GM21576 (cell line): ENCODE measurements at regions not wholly inside any gene's neighbourhood (a gene's known extent, or its start where the extent isn't known, plus 50 kb on each side); places are given as distances from the start of the nearest gene placed in this dataset.
A peak's percentile ranks its signal among the peaks of the same experiment; 100 is the strongest.

Experiments
- ATAC-seq: cut with Tn5 transposase; IDR thresholded peaks from one replicate; pipeline ENCODE4 v1.9.1; 2021; ENCODE audit warnings: mild to moderate bottlenecking, moderate library complexity; ENCODE audit not compliant: unreplicated experiment

DNA sequence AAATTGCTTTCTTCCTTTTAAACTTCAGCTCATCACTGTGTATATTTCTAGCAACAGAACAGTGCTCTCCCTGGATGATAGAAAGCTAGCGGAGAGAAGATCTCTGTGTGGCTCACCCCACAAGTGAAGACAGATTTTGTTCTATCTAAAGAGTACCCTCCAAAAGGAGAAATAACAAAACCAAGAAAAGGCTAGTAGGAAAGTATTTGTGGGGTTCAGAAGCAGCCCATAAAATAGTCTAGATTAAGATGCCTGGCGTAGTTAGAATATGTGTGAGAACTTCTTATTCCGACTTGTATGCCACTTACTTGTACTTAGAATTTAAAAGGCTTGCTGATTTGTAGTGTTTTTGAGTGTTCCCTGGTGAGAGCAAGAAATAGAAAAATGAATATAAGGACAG, 214.9 kb upstream of the IL12A start:
- no peak for ATAC-seq

DNA sequence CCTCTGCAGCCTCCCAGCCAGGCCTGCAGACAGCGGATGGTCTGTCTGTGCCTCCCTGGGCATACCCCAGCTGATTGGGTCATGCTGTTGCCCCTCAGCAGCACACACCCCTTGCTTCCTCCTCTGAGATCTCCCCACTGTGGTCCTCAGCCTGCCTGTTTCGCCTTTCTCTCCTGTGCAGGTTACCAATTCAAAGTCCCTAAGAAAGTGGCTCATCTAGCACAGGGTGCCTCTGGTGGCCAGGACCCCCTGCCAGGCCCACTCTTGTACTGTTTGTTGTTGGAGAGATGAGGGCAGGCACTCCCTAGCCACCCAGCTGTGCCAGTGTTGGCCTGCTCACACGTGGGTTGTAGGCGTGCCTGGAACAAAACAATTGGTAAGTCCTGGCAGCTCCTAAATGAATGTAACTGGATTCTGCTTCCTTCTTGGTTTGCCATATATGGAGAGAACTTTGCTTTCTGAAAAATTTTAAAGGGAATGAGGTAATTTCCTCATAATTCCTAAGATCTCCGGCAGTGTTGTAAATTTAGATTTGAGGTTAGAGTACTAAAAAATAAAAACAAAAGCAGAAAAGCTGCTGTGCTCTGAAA, 213.2 kb upstream of the IL12A start:
- ATAC-seq = no peak

DNA sequence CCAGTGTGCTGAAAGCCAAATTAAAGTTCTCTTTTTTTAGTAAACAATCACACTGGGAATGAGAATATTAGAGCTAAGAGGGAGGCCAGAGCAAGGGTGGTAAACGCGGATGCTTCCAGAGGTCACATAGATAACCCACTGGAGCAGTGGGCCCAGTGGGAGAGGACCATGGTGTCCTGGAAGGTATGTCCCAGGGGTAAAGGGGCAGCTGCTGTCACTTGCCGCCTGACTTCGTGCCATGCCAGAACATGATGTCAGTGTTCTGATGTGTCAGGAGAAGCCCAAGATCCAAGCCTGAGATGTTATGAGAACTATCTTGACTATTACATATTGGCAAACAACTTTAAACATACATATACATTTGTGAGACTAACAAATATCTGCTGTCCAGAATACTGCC, 211.9 kb upstream of the IL12A start:
- no peak for ATAC-seq

DNA sequence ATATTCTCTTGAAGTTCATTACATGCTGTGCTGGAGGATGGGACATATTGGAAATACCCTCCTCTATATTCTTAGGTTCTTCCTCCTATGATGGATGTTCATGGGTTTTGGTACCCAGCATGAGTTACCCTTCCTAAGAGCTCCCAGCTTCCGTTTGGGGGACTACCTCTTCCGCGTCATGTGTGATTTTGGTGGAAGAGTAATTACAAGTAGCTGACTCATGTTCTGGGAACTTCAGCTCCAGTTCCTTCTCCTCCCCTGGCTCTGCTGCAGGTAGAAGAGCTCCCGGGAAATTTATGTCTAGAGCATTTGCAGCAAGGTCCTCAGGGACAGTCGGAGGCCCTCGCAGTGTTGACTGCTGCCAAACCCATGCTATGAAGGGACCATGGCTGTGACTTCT, 208.8 kb upstream of the IL12A start:
- no peak for ATAC-seq

DNA sequence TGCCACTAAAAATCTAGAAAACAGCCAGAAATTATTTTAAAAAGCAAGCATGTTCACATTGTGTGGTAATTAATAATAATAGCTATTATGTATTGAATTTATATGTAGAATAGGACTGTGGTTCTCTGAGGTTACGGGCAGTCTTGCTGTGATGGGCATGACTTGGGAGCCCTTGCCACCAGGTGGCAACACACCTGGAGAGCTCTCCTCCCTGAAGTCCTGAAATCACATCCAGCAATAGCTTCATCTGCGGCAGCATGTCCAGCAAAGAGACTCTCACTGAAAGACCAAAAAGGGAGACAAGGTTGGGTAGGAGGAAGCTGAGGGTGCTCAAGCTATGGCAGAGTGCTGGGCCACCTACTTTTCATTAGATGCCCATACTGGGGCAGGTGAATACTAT, 206.8 kb upstream of the IL12A start:
- no peak for ATAC-seq

DNA sequence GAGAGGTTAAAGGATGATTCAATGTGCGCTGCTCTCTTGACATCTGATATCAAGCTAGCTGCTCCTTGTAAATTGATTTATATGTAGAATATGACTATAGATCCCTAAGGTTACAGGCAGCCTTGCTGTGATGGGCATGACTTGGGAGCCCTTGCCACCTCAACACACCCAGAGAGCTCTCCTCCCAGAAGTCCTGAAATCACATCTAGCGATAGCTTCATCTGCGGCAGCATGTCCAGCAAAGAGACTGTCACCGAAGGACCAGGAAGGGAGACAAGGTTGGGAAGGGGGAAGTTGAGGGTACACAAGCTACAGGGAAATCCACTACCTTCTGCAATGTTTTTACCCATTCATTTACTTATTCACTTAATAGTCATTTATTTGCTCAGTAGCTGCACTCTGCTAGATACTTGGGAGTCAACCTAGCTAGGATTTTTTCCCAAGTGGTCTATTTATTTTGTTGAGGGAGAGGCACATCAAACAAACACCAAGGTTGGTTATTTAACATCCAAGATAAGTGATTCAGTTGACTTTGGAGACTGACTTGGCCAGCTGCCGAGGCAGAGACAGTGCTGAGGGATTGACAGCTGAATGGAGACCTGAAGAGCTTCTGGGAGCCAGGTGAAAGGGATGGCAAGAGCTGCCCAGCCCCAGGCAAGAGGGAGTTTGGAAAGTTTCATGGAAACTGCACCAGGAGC, 205.8 kb upstream of the IL12A start:
- no peak for ATAC-seq

DNA sequence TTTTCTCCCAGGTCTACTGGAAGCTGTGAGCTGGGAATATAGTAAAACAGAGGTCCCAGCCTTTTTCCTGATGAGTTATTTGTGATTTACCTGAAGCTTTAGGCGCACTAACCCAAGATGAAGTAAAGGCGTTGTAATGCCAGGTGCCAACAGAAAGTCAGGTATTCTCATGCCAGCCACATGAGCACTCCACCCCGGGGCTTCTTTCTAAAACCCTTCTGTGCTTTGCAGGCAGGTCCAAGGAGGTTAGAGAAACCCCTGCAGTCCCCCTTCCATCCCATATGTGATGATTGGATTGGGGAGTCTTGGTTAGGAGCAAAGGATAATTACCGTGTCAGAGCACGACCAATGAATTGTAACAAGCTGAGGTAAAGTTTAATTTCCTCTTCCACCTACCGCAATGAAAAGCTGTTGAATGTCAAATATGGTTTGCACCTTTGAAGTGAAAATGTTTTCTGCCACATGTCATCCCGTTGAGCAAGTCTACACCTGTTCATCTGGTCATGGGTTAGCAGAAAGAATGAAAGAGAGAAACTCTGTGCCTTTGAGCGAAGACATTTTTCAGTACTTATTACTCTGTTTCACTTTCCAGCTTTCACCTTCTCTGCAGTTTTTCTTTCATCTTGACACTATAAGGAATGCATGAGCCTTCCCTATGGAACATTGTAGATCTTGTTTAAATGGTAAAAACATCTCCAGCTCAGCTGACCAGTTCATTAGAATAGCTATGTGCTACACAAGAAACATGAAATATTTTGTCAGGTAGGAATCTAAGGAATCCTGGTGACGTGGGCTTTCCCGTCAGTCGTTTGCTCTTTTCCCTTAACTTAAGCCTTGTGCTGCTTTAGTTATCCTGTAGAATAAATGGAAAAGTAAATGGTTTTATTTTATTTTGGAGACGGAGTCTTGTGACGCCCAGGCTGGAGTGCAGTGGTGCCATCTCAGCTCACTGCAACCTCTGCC, 204.6 kb upstream of the IL12A start:
- ATAC-seq = peak; percentile 82

DNA sequence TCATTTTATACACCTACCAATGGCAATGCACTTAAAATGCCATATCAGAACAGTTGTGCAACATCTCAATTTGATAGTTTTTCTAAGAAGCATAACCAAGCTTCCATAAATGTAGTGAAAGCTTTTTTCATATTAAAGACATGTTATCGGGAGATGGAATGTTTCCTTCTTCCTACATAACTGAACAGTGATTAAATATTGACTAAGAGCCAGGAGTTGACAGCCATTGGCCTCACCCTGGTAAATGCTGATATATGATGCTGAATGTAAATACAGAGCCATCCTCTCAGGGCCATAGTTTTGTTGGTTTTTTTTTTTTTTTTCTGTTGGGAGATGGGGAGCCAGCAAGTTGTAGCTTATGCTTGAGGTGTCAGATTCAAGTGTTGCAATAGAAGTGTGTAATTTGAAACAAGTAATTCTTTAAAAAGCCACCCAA, 203.3 kb upstream of the IL12A start:
- ATAC-seq = no peak

DNA sequence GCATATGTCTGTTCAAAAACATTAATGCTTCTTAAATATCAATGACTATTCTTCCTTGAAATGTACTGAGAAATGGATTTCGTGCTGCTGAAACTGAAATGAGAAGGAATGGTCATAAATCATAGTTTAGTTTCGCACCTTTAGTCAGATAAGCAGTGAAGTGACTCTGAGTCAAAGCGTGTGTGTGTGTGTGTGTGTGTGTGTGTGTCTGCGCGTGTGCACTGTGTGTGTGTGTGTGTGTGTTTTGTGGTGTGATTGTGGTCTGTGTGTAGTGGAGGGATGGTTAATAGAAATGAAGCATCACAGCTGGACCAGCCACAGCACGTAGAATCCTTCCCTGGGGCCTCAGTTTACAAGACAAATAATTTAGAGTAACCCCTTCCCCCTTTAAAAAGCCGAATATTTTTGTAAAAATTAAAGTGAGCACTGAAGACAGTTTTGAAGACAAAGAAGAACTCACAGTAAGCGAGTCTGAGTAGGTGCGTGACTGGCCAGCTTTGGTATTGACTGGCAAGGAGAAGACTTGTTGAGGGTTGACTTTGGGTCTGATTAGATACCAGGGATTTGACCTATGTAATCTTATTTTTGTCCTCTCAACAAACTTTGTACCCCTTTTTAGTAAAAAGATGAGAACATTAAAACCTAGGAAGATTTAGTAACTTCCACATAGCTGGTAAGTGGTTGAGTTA, 202.0 kb upstream of the IL12A start:
- no peak for ATAC-seq

DNA sequence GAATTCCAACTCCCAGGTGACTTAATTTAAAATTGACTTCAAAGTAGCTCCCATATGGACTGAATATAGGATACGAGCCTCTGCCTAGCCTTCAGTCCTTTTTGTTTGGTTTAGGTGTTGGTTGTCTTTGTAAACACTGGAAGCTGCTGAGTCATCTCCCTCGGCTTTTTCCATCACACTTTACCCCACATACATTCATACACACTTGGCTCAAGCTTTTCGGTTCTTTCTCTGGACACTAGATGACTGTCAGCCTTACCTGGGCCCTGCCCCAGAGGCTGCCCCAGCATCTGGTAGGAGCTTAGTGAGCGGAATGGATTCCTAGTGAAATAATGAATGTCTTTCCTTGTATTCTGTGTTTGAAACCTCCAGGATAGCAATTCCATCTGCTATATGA, 201.5 kb upstream of the IL12A start:
- ATAC-seq = no peak

DNA sequence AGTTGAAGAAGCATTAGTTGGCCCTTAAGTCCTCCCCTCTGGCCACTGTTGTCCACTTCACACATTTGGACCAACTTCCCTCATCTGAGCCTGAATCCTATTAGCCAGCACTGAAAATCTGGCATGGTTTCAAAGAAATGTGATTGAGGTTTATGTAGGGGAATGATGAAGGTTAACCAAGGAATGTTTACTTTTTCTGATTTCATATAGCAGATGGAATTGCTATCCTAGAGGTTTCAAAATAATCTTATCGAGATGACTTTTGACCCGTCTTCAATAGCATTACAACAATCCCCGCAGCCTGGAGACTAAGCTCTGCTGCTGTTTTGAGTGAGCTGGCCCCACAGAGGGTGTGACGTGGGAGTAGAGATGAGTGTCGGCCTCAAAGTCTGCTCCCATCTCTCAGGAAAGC, 200.8 kb upstream of the IL12A start:
- ATAC-seq = no peak

DNA sequence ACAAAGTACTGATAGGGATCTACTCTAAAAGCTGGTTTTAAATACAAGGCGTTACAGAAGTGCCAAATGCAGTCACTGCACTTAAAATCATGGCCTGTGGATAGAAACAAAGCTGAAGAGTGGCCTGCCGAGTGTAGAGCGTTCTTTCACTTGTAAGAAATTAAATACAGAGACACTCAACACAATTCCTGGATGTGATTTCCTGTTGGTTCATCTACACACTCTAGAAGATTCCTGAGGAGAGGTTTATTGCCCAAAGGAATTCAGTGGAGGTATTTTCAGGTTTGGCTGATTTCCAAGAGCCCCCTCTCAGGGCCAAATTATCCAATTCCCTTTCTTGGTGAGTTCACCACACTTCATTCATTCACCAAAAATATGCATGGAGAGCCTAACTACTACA, 200.3 kb upstream of the IL12A start:
- ATAC-seq = no peak

DNA sequence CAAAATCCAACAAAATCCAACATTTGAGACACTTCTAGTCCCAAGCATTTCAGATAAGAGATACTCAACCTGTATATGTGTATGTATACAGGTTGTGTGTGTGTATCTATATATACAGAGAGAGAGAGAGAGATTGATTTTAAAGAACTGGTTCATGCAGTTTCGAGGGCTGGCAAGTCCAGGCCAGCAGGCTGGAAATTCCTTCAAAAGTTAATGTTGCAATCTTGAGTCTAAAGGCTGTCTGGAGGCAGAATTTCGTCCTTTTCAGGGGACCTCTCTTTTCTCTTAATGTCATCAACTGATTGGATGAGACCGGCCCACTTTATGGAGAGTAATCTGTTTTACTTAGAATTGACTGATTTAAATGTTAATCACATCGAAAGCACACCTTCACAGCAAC, 199.6 kb upstream of the IL12A start:
- ATAC-seq = no peak

DNA sequence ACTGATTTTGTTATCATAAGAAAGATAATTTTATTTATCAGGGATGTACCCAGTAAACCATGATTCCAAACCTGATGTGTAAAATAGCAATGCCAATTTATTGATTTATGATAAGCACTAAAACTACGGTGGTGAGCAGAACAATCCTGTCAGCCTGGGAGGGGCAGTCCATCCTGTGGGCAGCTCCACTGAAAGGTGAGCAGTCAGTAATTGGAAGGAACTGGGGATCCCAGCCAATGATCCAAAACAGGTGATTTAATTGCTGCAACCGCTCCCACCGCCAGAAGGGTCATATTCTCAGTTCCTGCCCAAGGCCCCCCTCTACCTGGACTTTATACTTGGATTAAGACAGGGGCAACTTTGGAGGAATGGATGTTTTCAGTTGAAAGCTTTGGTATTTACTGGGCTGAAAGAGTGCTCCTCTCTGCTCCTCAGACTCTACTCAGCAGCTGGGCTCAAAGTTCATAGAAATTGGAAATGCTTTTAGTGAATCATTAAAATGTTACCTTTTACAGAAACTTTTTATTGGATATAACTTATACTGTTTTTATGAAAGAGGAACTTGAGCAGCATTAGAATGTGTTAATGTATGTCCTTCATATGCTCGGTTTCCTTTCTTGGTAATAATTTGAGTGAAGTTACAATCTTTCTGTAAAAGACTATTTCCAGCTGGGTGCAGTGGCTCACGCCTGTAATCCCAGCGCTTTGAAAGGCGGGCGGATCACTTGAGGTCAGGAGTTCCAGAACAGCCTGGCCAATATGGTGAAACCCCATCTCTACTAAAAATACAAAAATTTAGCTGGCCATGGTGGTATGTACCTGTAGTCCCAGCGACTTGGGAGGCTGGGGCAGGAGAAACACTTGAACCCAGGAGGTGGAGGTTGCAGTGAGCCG, 198.6 kb upstream of the IL12A start:
- no peak for ATAC-seq

DNA sequence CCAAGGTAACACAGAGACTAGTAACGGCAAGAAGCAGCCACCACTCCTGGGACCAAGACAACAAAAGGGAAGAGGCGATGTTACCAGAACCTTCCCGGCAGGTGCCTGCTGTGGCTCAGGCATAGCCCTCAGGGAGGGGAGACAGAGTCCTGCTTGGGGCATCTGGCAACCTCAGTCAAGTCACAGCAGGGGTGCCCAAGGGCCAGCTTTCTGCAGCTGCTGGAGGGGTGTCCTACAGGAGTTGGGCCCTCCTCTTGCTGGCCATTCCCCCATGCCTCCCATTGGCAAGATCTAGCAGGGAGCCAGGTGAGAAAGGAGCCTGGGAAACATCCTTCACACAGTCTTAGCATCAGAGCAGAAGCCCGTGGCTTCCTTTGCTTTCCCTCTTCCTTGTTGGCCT, 197.3 kb upstream of the IL12A start:
- ATAC-seq = no peak

DNA sequence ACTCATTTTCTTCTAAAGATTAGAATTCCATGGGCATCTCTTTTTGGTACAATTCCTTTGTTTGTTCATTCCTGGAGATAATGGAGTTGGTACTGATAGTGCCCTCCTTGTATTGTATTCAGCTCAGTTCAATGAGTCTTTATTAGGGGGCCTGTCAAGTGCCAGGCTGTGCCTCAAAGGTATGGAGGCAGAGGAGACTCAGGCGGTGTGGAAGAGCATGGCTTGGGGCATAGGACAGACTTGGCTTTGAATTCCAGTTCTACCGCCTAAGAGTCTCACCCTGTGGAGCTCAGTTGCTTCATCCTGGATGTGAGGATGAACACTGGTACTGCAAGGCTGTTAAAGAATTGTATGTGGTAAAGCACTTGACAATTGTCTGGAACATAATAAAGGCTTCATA, 196.6 kb upstream of the IL12A start:
- ATAC-seq = no peak

DNA sequence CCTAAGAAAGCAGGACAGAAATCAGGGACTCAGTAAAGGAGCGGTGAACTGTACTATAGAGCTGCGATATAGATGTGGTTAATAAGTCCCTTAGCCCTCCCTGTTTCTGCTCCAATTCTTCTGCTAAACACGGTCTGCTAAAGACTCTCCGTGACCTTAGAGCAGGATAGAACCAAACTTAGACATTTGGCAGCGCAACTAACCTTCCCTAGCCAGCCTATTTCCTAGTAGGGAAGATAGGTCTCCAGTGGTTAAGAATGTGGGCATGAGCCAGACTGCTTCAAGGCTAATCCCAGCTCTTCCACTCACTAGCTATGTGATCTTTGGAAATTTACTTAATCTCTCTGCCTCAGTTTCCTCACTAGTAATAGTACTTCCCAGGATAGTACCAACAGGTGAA, 193.6 kb upstream of the IL12A start:
- no peak for ATAC-seq

DNA sequence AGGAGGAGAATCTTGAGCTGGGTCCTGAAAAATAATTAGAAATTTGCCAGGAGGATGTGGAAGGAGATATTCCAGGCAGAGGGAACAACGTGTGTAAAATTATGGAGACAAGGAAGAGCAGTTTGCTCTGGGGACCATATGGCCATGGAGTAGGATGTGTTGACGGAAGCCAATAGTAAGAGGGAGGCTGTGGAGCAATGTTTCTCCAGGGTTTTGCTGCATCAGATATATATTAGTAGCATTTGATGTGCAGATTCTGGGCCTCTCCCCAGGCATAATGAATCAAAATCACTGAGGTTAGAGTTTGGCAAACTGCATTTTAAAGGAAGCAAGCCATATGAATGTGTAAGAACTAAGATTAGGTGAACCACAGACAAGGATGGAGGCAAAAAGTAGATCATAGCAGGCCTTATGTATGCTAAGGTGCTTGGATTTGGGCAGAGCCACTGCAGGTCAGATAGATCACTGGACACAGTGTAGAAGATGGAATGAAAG, 192.9 kb upstream of the IL12A start:
- no peak for ATAC-seq

DNA sequence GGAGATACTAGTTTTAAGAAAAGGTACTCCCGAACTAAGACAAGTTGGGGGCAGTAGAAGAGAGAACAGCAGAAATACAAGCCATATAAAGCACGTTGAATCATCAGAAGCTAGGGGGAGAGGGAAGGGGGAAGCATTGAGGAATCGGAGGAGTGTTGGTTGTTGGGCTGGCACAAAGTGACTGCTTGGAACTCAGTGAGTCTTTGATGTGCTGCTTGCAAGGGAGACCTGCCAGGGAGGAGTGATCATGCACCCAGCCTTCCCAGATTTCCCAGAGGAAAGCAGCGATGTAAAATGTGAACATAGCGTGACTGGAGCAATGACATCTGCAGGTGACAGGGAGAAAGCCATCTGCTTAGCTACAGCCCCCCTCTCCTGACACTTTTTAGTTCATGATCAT, 192.4 kb upstream of the IL12A start:
- no peak for ATAC-seq

DNA sequence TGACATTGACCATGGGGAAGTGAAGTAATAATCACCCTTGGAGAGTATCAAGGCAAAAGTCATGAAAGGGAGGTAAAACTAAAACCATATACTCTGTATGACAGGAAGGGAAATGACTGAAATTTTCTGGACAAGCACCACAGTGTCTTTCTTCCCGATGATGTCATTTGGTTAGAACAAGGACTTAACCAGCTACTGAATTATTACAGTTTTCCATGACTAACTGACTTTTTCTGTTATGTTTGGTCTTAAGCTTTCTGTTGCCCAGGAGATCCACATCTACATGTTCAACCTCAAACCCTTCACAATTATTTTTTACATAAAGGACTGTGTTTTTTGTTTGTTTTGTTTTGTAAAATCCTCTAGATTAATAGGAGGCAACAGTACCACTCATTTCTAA, 191.9 kb upstream of the IL12A start:
- ATAC-seq = no peak
